ENCODE measurements at regions not wholly inside any gene's neighbourhood (a gene's known extent, or its start where the extent isn't known, plus 50 kb on each side); places are given as distances from the start of the nearest gene placed in this dataset.

DNA sequence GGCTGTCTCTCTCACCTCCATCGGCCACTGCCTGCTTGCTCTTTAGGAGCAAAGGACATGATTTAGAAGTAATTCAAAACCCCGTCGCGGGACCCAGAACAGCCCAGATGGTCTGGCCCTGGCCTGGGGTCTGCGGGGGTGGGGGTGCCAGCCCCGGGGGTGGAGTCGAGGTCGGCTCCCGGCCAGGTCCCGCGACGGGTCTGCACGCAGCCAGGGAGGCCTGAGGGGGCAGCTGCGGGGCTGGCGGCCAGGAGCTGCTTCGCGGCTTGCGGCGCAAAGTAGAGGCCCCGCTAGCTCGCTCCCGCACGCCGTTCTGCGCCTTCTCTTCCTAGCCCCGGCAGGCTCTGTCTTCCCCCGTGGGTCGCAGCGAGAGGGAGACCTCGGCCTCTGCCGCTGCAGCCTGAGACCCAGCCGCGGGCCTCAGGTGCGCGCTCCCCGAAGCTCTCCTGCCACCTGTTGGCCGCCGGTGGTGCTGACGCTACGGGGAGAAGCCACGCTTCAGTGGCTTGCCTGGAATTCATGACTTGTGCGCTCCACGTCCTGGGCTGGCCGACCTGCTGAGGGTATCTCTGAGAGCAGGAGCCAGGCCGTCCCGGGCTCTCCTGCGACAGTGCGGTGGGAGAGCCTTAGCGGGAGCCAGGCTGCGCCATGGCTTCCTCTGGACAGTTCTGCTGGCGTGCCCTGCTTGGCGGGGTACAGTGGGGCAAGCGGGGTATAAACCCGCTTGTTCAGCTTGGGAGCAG is 157.2 kb upstream of the PITX1 start (continued):
- TF ChIP-seq ERF (CRISPR knock-in tag; IDR thresholded peaks at IDR 0.05) = peak; percentile 54; the same call in 1 of the 2 replicates
- no peak for TF ChIP-seq RBM22 (optimal IDR thresholded peaks at IDR 0.05; ENCODE audit: low read length)
- TF ChIP-seq MLX (CRISPR knock-in tag; IDR thresholded peaks at IDR 0.05) = no peak
- TF ChIP-seq, protein P1, sequence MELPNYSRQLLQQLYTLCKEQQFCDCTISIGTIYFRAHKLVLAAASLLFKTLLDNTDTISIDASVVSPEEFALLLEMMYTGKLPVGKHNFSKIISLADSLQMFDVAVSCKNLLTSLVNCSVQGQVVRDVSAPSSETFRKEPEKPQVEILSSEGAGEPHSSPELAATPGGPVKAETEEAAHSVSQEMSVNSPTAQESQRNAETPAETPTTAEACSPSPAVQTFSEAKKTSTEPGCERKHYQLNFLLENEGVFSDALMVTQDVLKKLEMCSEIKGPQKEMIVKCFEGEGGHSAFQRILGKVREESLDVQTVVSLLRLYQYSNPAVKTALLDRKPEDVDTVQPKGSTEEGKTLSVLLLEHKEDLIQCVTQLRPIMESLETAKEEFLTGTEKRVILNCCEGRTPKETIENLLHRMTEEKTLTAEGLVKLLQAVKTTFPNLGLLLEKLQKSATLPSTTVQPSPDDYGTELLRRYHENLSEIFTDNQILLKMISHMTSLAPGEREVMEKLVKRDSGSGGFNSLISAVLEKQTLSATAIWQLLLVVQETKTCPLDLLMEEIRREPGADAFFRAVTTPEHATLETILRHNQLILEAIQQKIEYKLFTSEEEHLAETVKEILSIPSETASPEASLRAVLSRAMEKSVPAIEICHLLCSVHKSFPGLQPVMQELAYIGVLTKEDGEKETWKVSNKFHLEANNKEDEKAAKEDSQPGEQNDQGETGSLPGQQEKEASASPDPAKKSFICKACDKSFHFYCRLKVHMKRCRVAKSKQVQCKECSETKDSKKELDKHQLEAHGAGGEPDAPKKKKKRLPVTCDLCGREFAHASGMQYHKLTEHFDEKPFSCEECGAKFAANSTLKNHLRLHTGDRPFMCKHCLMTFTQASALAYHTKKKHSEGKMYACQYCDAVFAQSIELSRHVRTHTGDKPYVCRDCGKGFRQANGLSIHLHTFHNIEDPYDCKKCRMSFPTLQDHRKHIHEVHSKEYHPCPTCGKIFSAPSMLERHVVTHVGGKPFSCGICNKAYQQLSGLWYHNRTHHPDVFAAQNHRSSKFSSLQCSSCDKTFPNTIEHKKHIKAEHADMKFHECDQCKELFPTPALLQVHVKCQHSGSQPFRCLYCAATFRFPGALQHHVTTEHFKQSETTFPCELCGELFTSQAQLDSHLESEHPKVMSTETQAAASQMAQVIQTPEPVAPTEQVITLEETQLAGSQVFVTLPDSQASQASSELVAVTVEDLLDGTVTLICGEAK (IDR thresholded peaks at IDR 0.05) = no peak
- TF ChIP-seq, protein P1 (CRISPR knock-in tag; IDR thresholded peaks at IDR 0.05) = no peak
- 0 out of 2 replicates have a peak, but pooled peaks have one; percentile 57 for TF ChIP-seq ZNF768 (CRISPR knock-in tag; IDR thresholded peaks at IDR 0.05)
- no peak for TF ChIP-seq SMARCE1 (IDR thresholded peaks at IDR 0.05; ENCODE audit: borderline replicate concordance)
- no peak for TF ChIP-seq ZNF577 (CRISPR knock-in tag; IDR thresholded peaks at IDR 0.05; ENCODE audit: borderline replicate concordance, low read depth)
- TF ChIP-seq ZNF546 (CRISPR knock-in tag; conservative IDR thresholded peaks at IDR 0.05) = no peak
- TF ChIP-seq ZNF670 (CRISPR knock-in tag; IDR thresholded peaks at IDR 0.05; ENCODE audit: borderline replicate concordance) = no peak
- TF ChIP-seq, protein P2, sequence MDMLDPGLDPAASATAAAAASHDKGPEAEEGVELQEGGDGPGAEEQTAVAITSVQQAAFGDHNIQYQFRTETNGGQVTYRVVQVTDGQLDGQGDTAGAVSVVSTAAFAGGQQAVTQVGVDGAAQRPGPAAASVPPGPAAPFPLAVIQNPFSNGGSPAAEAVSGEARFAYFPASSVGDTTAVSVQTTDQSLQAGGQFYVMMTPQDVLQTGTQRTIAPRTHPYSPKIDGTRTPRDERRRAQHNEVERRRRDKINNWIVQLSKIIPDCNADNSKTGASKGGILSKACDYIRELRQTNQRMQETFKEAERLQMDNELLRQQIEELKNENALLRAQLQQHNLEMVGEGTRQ (IDR thresholded peaks at IDR 0.05; ENCODE audit: low read depth, low read length) = no peak
- TF ChIP-seq, protein P2 (CRISPR knock-in tag; IDR thresholded peaks at IDR 0.05; ENCODE audit: borderline replicate concordance) = no peak; the same call in 1 of the 2 replicates
- TF ChIP-seq DDIT3 (CRISPR knock-in tag; IDR thresholded peaks at IDR 0.05) = no peak
- TF ChIP-seq NR2F6 (IDR thresholded peaks at IDR 0.05) = no peak
- TF ChIP-seq NR2F6 (CRISPR knock-in tag; IDR thresholded peaks at IDR 0.05) = peak; percentile 44; the same call in 1 of the 2 replicates
- no peak for TF ChIP-seq ZNF7 (CRISPR knock-in tag; IDR thresholded peaks at IDR 0.05)
- TF ChIP-seq PITX1 (CRISPR knock-in tag; IDR thresholded peaks at IDR 0.05) = peak; percentile 76; the same call in 1 of the 2 replicates

Data from HepG2 (cell line).